GM23338 (cell line): ENCODE measurements at regions not wholly inside any gene's neighbourhood (a gene's known extent, or its start where the extent isn't known, plus 50 kb on each side); places are given as distances from the start of the nearest gene placed in this dataset.

Experiments
- CTCF ChIP-seq, 2 experiments: fragments of 200-600 bp in 1 of 2; sonication (generic) in 1 of 2; conservative IDR thresholded peaks; 2 replicates each; pipeline versions ENCODE4 v1.5.1 to v1.6.1; 2016 to 2017; ENCODE audit warnings: antibody characterized with exemption in 2 of 2, low read depth in 2 of 2, mild to moderate bottlenecking in 2 of 2, moderate library complexity in 1 of 2
- EZH2 ChIP-seq: fragments of 200-600 bp; sonication (generic); IDR thresholded peaks from one replicate; pipeline ENCODE4 v1.8.0; 2017; ENCODE audit warnings: antibody characterized with exemption, mild to moderate bottlenecking, low read depth; ENCODE audit not compliant: unreplicated experiment
- EZH2phosphoT487 ChIP-seq: fragments of 200-600 bp; sonication (generic); IDR thresholded peaks from one replicate; pipeline ENCODE4 v1.8.1; 2018; ENCODE audit warnings: antibody characterized with exemption; ENCODE audit not compliant: unreplicated experiment
- JUNB ChIP-seq: IDR thresholded peaks from one replicate; pipeline ENCODE4 v1.6.1; 2016; ENCODE audit warnings: antibody characterized with exemption; ENCODE audit not compliant: unreplicated experiment
- POLR2AphosphoS5 ChIP-seq: IDR thresholded peaks from 2 replicates; pipeline ENCODE4 v1.6.1; 2016; ENCODE audit warnings: antibody characterized with exemption, low read depth
- REST ChIP-seq: IDR thresholded peaks from one replicate; pipeline ENCODE4 v1.6.1; 2018; ENCODE audit warnings: antibody characterized with exemption; ENCODE audit not compliant: unreplicated experiment
- STAT1 ChIP-seq: IDR thresholded peaks from one replicate; pipeline ENCODE4 v1.6.1; 2016; ENCODE audit warnings: antibody characterized with exemption; ENCODE audit not compliant: unreplicated experiment
- ZNF114 ChIP-seq: fragments of 250-450 bp; sonication (Bioruptor Pico); IDR thresholded peaks from 2 replicates; pipeline ENCODE4 v1.5.0; 2020; ENCODE audit warnings: mild to moderate bottlenecking, moderate library complexity

- no peak for TF ChIP-seq CTCF (conservative IDR thresholded peaks at IDR 0.05; ENCODE audit: low read depth in 2 of 2)
- TF ChIP-seq EZH2phosphoT487 = no peak
- TF ChIP-seq EZH2 = no peak
- no peak for TF ChIP-seq STAT1
- no peak for TF ChIP-seq REST
- TF ChIP-seq POLR2AphosphoS5 = no peak
- no peak for TF ChIP-seq ZNF114 (CRISPR knock-in tag)
- no peak for TF ChIP-seq JUNB
These were observed 411.2 kb upstream of the FZD8 start for GRCh38 chr10:36053271-36053670.
